Esophagus muscularis mucosa (tissue), 3 donors: ENCODE measurements at regions not wholly inside any gene's neighbourhood (a gene's known extent, or its start where the extent isn't known, plus 50 kb on each side); places are given as distances from the start of the nearest gene placed in this dataset.

Experiments used
- EP300 ChIP-seq: sonication (generic); formaldehyde crosslinking; IDR thresholded peaks from one replicate; pipeline ENCODE4 v1.6.1; 2017; ENCODE audit warnings: antibody characterized with exemption
- TF ChIP-seq, protein P1 (sequence below), 3 experiments: fragments of 200-600 bp in 2 of 3; fragments of 450-650 bp in 1 of 3; sonication (generic) in 2 of 3; IDR thresholded peaks; one replicate each; pipeline ENCODE4 v1.5.1; 2017 to 2019; ENCODE audit warnings: antibody characterized with exemption in 3 of 3, mild to moderate bottlenecking in 2 of 3, moderate library complexity in 1 of 3

DNA sequence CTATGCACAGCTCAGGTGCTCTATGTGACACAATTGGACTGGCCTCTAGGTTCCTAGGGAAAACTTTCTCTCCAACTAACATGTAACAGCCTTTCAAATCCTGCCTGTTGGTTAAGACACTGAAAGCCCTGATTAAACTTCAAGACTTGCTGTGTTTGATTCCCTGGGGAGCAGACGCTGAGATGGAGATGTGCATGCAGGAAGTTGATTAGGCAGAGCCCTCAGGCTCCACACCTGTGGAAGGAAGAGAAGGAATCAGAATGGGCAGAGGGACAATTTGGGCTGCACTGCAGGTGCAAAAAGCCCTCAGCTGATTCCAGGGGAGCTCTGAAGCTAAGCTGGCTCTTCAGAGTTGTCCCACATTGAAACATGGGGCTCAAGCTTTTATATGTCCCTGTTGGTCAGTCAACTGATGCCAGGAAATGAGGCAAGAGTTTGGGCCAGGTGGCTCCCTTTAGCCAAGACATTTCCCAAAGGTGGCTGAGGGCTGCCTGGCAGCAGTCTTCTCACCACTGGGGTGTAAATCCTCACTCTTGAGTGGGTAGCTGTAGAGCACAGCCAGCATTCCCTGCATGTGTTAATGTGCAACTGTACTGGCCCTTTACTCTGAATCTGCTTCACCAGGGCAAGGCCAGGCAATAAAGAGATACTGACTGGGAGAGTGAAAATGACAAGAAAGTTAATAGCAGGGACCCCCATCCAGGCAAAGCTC, 199.5 kb upstream of the DDX18 start:
- TF ChIP-seq EP300, result no peak
- TF ChIP-seq, protein P1, sequence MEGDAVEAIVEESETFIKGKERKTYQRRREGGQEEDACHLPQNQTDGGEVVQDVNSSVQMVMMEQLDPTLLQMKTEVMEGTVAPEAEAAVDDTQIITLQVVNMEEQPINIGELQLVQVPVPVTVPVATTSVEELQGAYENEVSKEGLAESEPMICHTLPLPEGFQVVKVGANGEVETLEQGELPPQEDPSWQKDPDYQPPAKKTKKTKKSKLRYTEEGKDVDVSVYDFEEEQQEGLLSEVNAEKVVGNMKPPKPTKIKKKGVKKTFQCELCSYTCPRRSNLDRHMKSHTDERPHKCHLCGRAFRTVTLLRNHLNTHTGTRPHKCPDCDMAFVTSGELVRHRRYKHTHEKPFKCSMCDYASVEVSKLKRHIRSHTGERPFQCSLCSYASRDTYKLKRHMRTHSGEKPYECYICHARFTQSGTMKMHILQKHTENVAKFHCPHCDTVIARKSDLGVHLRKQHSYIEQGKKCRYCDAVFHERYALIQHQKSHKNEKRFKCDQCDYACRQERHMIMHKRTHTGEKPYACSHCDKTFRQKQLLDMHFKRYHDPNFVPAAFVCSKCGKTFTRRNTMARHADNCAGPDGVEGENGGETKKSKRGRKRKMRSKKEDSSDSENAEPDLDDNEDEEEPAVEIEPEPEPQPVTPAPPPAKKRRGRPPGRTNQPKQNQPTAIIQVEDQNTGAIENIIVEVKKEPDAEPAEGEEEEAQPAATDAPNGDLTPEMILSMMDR (IDR thresholded peaks at IDR 0.05), result no peak
